ENCODE measurements at regions not wholly inside any gene's neighbourhood (a gene's known extent, or its start where the extent isn't known, plus 50 kb on each side); places are given as distances from the start of the nearest gene placed in this dataset.
"Not testable (repeated sequence)": the region's sequence is repeated elsewhere in the genome, so short reads cannot be mapped to it uniquely, and the experiment has no call there.

DNA sequence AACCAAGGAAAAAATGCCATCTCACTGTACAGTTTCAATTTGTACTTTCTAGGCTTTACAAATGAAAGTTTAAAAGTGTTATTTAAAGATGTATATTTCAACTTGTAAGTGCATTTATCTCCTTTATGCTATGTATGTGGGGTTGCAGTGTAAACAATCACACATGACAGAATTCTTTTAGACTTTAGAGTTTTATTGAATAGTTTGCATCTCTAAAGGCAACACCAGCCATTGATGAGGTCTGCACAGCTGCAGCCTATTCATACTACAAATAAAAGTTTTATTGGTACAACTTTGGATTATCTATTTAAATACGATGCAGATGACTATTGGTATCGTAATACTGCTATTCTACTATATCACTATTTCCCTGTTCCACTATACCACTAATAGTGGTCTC is 894.4 kb upstream of the B3GALT2 start:
- DNase-seq = no peak

- no peak for DNase-seq
Measured at GRCh38 chr1:194078765-194079164, 892.4 kb upstream of the B3GALT2 start.

GRCh38 chr1:194076646-194077045 is 890.2 kb upstream of the B3GALT2 start:
- DNase-seq = no peak

DNA sequence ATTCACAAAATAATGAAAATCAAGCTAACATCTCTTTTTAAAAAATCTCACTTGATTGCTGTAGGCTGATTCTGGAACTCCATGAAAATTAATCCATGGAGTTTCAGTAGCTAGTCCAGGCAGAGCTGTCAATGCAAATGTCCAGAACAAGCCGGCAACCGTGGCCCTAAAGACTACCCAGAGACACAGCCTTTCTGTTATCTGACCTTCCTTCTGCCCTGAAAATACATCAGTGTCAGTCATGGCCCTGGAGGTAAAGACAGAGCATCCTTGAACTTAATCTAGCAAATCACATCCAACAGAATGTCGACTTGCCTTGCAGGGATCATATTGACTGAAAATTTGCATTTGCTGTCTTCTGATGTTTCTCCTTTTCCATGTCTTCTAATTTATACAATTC is 887.4 kb upstream of the B3GALT2 start:
- DNase-seq = no peak

- DNase-seq = no peak
Measured at GRCh38 chr1:194071205-194071604, 884.8 kb upstream of the B3GALT2 start.

DNA sequence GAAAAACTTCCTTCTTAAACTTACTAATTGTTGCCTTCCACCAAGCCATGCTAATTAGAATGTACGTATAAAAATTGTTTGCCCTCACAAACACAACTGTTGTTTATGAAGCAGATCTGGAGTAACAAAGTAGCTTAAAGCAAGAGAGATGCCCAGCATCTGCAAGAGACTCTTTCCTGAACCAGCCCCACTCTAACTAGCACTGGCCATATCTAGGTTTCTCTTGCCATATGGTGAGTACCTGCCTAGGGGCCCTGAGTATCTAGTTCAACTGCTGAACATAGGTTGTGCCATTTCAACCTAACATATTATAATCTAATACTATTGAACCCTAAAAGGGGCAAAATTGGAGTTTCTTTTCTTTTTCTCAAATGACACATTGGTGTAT is 883.4 kb upstream of the B3GALT2 start:
- no peak for DNase-seq

DNA sequence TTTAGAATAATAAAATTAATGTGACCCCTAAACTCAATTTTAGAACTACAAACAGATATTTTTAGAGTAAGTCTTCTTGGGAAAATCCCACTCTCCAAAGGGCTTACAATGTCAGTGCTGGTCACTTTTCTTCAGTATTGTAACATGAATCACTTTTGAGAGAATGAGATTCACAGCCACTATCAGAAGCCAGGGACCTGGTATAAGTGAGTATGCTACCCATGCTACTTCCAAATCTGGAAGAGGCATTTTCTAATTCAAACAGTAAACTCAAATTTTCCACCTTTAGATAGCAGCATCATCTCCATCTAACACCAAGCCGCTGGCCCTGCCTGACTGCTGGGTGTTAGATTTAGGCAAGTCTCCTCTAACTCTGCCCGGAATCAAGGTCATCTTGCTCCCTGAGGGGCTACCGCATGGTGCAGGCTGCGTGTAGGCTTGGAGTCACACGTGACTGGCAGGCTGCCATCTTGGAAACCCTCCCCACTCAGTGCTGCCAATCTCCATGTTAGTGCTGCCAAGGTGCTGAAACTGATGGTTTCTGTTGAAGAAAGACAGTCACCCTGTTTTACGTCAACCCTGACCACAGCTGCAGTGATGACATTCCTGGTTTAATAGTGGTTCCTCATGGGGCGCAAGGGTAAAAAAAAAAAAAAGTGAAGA is 882.9 kb upstream of the B3GALT2 start:
- no peak for DNase-seq

GRCh38 chr1:194068446-194069167 is 882.2 kb upstream of the B3GALT2 start:
- no peak for DNase-seq

GRCh38 chr1:194067772-194068171 is 881.4 kb upstream of the B3GALT2 start:
- DNase-seq = no peak

DNA sequence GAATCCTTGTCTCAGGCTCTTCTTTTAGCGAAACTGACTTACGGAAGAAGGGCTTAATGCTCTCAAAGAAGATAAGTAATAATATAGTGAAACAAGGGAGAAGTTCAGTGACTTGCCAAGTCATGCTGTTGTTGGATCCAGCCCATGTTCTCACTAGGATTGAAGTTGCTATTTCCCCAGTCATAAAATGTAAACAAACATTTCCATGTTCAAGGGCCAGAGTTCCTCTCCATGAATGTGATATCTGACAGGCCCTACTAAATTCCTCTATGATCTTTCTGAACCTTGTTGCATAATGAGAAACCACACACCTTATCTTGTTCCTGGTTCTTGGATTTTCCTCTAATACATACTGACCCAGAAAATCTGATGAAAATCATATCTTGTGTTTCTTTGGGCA is 876.5 kb upstream of the B3GALT2 start:
- DNase-seq = no peak

- DNase-seq = no peak
Measured at GRCh38 chr1:194062526-194062925, 876.1 kb upstream of the B3GALT2 start.

- no peak for DNase-seq
Measured at GRCh38 chr1:194060481-194060880, 874.1 kb upstream of the B3GALT2 start.

- not testable (repeated sequence) for DNase-seq
Measured at GRCh38 chr1:194058268-194058667, 871.9 kb upstream of the B3GALT2 start.

GRCh38 chr1:194056169-194056568 is 869.8 kb upstream of the B3GALT2 start:
- no peak for DNase-seq

DNA sequence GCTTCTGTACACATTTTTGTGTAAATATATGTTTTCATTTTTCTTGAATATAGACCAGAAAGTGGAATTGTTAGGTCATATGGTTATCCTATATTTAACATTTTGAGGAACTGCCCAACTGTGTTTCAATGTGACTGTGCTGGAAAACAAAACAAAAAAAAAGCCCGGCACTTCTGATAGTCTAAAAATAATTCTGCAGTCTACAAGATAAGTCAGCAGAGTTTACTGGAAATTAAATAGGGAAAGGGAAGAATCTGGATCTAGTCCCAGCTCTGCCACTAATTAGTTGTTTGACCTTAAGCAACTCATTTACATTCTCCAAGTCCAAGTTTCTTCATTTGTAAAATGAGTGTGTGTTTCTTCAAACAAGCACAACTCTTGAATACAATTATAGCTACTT is 869.1 kb upstream of the B3GALT2 start:
- DNase-seq = no peak

DNA sequence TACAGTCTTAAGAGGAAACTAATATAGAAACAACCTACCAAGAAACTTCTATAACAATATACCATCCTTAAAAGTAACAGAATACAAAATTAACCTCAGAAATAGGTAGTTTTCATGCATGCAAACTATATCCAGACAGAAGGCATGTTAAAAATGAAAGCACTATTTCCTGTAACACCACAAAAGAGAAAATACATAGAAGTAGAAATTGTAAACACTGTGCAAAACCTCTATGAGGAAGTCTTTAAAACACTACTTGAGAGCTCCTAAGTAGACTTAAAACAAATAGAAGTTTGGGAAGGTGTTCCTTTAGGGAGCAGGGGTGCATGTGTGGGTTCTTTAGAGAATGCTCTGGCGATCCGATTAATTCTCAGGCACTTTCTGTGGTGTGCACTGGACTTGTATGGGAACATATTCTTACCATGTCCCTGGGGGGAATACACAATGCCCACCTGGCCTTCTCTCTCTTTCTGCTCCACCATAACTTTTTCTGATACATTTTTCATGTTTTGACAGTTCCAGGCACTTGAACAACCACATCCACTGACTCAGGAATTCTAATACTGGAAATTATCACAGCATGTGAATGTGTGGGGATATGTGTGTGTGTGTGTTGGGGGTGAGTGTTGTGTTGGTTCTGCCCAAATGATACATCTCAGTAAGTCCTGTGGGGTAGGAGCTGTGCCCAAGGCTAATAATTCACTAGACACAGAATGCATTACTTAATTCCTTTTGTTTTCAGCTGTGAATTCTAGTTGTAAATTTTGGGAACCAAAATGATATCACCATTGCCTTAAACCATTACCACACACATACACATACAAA is 866.3 kb upstream of the B3GALT2 start:
- no peak for DNase-seq

DNA sequence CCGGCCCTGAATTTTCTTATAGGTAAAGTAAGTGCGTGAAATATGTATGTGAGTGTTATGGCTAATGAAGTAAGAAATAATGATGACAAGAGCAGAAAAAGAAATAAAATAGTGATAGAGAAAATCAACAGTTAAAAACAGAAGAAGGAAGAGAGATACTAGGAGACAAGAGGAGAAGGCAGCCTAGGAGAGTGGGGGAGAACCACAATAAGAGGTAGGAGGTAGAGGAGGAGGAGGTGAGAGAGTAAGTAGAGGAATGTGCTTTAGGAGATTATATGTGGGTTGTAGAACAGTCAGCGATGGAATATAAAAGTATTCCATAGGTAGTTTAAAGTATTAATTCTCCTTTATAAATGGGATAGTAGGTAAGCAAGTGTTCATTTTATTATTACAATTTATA is 861.5 kb upstream of the B3GALT2 start:
- no peak for DNase-seq

- no peak for DNase-seq
Measured at GRCh38 chr1:194047206-194047605, 860.8 kb upstream of the B3GALT2 start.

- DNase-seq = no peak
Measured at GRCh38 chr1:194045416-194045815, 859.0 kb upstream of the B3GALT2 start.

DNA sequence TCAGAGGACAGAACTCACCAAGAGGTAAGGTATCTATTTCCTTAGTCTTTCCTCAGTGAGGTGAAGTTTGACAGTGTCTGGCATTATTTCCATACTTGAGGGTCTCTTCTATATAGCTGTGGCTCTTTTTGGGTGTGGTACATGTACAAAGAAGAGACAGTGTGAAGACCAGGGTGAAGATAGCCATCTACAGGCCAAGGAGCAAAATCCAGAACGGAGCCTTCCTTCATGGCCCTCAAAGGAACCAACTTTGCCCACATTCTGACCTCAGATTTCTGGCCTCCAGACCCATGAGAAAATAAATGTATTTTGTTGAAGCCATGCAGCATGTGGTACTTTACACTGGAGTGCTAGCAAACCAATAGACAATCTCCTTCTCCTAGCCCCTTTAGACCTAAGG is 858.5 kb upstream of the B3GALT2 start:
- no peak for DNase-seq

GRCh38 chr1:194043984-194044755 is 857.8 kb upstream of the B3GALT2 start:
- no peak for DNase-seq

DNA sequence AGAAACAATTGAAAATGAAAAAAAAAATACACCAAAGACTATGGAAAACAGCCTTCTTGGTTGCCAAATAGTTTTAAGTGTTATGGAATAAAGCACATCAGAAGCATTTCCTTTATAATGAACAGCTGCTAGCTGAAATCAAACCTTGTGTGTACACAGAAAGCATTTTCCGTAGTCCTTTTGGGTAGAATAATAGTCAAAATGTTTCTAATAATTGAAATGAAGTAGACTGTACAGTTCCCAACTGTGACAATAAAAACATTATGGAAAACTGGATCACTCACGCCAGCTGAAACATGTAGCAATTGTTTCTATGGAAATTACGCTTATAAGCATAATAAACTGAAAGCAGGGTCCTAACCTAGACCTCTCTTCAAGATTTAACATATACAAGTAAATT is 856.3 kb upstream of the B3GALT2 start:
- DNase-seq = no peak

DNA sequence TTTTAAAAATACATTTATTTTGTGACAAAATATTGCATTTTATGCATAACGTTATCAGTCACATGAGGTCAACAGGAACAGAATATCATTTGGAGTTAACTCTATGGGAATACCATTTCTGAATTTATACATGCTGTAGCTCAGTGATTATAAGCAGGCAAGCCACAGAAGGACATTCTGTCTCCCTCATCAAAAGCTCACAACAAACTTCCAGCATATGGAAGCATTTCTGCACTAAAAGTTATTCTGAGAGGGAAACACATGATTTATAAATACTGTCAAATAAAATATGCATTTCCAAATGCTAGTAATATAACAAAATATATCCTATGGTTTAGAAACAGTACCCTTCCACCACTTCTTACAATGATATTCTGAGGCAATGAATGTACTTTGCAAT is 854.1 kb upstream of the B3GALT2 start:
- DNase-seq = no peak
